Suppressor macrophage treated with lipopolysaccharide for 1 hour (primary cell): ENCODE measurements at regions not wholly inside any gene's neighbourhood (a gene's known extent, or its start where the extent isn't known, plus 50 kb on each side); places are given as distances from the start of the nearest gene placed in this dataset.
A peak's percentile ranks its signal among the peaks of the same experiment; 100 is the strongest.

Experiments
- DNase-seq, 3 donors: peaks; one replicate each; pipeline ENCODE4 v3.0.0-alpha.2; 2020 to 2022

DNA sequence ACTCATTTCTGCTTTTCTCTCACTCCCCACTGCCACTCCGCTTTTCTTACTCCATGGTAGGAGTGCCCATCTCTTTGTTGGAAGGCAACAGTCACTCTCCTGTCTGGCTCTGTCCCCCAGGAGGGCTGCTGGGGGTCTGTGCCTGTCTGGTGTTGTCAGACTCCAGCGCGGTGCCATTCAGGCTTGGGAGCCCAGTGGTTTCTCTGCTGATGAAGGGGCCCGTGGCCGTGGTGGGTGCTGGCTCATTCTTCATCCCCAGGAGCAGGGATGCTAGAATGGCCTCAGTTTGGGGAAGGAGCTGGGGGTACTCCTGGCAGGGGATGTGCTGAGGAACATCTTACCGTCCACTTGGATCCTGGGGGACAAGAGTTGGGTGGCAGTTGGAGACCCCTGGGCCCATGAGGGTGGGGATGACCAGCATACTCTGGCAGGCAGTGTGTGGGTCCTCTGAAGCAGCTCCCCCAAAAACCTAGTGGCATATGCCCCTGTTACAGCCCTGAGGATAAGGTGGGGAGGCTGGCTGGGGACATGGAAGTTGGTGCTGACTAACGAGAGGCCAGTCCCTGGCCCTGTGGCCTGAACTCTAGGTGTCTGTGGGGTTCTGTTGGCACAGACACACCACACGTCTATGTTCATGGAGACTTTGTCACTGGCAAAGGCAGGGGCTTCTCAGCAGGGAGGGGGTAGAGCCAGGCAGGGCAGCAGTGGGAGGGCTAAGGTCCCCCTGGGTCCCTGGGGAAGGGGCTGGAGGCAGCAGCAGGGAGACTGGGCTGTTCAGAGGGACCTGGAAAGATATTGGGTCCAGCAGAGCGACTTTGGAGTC, 102.8 kb upstream of the RET start:
- no peak for DNase-seq

DNA sequence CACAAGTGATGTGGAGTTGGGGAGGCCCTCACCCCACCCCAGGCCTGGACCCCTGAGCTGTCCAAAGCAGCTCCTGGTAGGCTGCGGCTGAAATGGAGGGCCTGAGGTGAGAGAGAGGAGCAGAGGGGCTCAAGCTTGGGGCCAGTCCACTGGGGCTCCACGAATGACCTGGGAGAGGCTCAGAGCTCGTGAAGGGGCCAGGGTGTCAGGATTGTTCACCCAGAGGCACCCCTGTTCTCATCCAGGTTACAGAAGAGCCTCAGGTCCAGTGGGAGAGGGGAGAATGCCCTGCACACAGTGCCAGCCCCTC, 102.2 kb upstream of the RET start:
- no peak for DNase-seq

DNA sequence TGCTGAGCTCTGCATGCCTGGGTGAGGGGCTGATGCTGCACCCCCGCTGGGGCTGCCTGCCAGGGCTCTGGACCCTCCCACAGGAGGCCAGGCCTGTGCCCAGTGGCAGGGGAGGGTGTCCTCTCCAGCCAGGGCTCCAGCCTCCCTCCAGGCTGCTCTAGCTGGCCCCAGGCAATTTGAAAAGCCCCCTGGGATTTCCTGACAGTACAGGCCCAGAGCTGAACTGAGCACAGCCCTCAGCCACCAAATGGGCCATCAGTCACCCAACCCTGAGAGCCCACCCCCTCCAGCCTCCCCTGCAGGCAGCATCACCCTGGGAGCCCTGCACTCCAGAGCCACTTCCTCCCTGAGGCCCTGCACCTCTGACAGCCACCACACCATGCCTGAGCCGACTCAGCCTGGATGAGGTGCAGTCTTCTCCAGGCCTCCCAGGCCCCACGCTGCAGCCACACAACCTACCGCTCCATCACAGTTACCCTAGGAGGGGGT, 101.8 kb upstream of the RET start:
- DNase-seq: no peak

DNA sequence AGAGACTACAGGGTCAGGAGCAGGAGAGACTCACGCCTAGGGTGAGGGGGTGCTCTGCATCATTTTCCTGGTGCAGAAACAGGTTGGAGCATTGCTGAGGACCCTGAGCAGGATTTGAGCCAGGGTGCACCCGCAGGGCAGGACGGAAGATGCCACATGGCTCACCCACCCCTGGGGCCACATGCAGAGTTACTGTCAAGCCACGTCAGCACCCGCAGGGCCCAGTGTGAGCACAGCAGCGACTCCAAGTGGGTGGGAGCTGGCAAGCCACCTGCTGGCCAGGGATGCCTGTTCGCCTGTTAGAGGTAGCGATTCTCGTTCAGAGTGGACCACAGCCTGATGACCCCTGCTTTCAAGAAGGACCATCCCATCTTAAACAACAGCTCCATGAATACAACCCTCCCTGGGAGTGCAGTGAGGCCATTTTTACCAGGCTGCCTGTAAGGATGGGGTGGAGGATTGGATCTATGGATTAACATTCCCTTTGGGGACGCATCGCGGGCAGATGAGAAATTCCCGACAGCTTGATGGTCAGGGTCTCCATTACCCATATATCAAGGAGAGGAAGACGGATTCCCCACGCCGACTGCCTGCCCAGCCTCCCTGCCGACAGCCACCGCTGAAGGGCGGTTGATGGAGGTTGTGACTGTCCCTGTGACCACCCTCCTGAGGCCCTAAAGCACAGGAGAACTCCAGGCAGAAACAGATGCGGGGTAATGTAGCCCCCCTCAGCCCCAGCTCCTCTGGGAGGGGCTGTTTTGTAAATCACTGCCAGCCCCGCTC, 101.1 kb upstream of the RET start:
- no peak for DNase-seq

DNA sequence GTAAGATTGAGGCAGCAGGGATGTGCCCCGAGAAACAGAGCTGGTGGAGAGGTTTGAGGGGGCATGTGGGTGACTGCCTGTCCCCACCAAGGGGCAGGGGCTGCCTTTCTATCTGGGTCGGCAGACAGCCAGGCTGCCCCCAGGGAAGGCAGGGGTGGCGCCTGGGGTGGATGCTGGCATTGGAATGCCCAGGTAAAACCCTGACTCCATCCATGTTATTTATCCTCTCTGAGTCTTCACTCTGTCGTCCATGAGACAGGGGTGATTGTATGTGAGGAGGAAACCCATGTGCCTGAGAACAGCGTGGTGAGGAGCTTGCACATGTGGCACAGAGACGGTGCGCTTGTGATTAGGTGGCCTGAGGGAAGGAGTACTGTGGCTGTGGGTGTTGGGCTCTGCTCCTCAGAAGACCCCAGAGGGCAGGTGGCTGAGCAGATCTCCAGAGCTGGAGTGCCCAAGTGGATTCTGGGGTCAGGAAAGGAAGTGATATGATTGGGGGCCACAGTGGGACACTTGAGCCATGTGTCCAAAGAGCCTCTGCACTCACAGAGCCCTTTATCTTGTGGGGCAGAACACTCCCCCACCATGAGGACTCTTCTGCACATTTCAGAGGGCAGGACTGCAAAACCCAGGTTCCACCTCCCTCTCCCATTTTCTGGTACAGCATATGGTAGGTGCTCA, 100.4 kb upstream of the RET start:
- DNase-seq: no peak

DNA sequence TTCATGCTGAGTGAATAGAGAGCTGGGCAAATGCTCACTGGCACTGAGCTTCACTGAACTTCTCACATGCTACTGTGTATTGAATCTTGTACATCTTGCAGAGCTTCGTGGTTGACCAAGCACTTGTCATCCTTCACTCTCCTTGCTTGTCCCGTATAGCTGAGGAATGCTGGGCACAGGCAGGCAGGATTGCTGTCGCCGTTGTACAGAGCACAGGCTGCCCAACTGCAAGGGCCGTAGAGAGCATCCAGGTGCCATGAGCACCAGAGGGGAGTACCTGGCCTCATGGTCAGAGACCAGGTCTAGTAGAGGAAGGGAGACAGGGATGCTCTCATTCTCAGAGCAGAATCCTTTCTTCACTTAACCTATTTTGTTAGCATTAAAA, 99.8 kb upstream of the RET start:
- DNase-seq: no peak

DNA sequence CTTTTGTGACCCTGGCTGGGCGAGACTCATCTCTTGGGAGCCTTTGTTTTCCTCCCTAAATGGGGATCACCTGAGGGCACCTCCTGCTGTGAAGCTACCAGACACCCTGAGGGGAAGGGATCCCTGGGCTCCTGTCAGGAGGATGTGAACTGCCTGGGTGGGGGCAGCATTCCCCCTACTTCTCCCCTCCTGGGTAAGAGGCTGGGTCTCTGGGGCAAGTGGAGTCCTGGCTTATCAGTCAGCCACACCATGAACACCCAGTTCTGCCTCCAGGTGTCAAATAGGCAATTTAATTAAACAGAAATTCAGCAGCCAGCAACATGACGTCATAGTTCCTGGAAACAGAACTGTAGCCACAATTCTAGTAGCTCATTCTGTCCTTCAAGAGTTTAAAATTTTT, 97.7 kb upstream of the RET start:
- no peak for DNase-seq

DNA sequence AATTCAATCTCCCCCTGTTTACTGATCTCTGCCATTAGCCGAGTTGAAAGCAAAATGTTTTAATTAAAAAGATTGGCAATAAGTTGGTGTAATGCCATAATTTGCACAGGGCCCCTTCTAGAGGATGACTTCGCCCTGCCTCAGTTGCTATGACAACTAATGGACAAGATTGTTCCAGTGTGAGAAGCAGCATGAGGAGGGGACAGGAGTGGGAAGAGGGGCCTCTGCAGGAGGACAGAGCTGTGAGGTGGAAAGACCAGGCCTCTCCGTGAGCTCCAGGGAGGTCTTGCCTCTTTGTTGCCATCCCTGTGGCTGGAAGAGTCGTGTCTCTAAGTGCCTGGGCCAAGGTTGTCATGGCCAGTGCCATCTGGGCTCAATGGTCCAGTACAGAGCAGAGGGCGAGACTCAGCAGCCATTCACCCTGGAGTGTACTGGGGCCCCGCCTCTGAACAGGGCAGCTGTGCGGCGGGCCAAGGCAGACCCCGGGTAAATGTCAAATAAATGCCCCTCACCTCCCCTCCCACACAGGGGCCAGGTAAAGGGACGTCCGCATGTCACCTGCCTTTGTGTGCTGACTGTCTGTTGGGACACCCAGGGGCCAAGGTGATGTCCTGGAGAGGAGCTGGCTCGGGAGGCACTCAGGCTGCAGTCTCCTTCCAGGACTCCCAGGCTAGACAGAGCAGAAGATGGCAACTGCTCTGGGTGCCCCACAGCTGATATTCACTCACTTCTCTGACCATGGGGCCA, 97.0 kb upstream of the RET start:
- DNase-seq: no peak

DNA sequence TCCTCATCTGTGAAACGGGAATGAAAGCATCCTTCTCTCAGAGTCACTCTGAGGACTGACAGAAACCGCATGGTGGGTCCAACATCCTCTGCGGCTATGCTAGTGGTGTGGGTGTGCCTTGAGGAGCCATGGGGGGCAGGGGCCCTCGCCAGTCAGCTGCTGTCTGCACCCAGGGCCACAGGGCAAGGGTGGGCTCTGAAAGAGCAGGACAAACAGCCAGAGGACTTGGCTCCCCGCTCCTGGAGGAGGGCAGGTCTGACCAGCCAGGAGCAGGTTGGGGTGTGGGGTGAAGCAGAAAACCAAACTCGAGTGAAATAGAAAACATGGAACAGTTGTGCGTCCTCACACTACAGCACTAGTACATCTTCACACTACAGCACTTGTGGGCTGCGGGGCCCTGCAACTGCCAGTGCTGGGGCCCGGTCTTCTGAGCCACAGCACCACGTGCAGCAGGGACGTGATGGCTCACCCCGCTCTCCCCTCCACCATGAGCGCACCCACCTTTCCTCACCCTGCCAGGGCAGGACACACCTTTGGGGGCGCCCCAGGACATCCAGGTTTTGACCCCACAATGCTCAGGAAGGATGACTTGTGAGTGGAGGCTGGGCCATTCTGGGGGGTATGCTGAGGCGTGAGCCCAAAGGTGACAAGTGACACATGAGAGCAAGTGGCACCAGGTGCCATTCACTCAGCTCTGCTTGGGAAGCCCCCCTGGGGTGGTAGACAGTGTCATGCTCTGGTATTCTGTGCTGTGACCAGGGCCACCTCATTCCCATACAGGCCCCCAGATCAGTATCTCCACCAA, 96.1 kb upstream of the RET start:
- no peak for DNase-seq

DNA sequence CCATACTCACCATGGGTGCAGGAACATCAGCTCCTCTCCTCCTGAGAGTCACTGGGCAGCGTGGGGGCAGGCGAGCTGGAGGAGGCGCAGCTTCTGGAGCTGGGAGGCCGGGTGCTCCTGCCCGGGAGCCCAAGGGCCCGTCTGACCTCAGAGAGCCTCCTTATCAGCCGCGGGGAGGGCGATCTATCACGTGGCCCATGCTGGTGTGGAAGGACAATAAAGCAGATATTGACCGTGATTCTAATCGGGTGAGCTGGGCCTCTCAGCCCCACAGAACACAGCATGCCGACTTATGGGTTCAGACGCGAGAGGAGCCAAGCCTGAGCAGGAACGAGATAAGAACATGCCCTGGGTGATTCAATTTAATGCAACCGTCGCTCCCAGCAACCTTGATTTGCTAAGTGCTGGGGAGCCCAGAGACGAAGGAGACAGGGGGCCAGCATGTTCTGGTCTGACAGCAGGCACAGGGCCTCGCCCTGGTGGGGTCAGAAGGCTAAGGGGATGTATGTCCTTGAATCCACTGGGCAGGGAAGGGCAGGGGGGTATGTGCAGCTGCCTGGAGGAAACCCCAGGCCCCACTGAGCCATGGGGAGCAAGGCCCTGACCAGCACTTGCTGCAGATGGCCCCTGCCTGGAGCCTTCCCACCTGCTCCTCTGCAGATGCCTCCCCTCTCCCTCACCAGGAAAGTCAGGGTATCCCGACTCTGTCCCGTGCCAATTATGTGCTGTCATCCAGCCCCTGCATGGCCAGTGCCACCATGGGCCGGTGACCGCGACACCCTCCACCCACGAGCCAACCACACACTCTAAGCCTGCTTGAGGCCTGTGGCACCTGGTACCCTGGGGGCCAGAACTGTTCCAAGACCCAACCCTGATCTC, 95.3 kb upstream of the RET start:
- DNase-seq: no peak

DNA sequence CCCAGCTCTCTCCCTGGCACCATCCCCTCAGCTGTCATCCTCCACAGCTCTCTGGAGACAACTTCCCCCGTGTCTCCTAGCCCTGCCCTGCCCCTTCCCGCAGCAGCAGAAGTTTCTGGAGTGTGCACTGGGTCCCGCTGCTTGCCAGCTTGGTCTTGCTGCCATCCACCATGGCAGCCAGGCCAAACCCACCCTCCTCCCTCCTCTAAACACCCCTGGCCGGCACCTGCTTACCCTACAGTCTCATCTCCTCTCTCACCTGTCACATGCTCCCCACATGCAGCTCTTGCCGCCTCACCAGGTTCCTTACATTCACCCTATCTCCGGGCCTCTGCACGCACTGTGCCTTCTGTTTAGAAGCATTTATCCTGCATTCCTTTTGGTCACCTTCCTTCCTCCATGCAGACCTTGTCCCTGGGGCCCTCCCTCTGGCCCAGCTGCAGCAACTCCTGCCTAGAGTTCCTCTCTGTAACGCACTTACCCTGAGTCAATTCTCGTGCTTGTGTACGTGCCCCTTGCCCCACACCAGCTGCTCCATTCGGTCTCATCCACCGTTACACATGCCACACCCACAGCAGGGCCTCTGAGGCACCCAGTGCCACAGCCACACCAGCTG, 93.9 kb upstream of the RET start:
- DNase-seq: no peak

DNA sequence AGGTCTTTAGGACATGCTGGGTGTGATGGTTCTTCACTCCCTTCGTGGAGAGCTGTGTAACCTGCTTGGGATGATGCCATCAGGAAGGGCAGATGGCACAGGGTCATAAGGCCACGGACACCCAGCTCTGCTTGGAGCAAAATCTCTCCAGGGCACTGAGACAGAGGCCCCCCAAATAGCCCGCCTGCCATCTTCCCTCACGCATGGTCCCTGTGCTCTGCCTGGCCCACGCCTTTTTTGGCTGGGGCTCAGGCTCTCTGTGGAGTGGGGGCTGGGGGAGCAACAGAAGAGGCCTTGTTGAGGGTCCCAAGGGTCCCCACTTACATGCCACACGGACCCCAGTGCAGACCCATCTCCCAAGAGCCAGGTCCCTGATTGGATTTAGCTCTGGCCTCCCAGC, 93.3 kb upstream of the RET start:
- DNase-seq: no peak

DNA sequence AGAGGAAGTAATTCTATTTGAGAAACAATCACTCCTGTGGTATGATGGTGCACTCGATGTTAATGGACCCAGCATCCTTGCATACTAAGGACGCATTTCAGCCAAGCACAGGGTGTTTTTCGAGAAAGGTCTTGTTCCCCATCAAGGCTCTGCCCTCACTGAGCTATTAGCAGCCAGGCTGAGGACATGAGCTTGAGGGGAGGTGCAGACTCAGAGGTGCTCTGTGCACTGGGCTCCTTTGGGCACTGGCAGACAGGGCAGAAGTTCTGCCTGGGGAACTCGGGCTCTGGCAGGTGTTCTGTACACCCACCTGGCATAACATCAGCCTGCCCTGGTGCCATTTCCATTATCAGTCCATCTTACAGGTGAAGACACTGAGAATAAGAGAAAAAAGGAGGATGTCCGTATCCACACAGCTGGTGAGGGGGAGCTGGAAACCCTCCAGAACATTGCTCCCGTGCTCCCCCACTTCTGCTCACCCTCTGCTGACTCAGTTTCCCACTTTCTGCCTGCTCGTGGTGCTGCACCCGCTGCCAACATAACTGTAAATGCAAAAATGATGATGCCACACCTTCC, 92.7 kb upstream of the RET start:
- no peak for DNase-seq

DNA sequence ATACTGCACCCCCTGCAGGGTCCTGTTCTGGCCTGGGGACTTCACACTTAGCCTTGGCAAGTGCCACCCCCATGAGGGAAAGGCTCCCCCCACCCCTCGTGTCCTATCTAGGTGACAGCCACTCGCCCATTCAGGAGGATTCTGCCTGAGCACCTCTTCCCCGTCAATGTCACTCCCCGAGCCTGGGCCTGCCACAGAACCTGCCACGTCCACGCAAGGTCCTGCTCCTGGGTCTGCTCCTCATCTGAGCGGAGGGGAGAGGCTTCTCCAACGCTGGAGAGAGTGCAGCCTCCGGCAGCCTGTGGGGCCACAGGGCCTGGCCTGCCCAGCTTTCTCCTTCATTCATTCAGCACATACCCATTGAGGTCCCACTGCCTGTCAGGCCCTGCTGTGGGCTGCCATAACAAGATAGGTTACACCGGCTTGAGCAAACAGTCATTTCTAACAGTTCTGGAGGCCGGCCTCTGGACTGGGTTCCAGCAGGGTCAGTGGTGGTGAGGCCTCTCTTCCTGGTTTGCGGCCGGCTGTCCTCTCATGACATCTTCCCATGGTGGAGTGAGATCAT, 92.0 kb upstream of the RET start:
- DNase-seq: no peak

DNA sequence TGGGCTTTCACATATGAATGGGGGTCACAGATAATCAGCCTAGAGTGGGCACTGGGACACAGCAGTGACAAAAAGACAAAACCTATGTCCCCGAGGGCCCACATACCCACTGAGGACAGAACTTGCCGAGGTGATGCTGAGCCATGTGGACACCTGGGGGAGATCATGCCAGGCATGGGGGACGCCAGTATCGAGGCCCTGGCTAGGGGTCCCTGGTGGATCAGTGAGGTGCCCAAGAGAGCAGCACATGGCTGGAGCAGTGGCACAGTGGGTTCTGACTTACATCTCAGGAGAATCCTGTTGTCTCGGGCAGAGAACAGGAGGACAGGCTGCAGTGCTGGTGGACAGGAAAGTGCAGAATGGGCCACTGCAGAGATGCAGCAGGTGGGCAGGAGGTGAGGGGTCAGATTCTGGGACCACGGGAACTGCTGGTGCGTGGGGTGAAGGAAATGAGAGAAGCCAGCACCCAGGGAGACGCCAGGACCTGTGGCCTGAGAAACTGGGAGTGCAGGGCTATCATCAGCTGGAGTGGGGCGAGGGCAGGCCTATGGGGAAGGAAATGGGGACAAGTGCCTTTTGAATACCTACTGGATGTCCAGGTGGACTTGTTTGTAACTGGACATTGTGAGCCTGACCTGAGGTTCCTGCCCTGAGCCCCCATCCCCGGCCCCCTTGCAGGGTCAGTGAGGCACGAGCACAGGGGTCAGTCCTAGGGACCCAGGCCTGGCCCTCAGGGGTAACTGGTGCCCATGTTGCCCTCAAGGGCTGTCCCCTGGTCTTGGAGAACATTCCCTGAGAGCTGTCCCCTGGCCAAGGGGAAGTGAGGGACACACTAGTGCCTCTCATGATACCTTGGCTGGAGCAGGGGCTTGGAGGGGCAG, 91.2 kb upstream of the RET start:
- DNase-seq: no peak

DNA sequence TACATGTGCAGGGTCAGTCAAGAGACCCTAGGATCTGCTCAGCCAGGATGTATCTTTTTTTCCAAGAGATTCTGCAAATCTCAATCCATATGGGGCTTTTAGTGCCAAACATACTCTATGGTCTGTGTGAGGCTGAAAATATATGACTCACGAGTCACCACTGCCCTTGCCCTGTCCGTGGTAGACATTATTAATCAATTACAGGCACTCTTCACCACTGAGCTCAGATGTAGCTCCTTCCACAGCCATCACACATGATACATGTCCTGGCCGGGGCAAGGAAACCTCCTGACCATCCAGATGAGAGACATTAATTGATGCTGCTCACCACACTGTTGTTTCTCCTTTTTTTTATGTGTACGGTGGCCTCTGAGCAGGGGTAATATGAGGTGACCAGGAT, 90.2 kb upstream of the RET start:
- peak; percentile 20 to 39 (median 24) for DNase-seq

DNA sequence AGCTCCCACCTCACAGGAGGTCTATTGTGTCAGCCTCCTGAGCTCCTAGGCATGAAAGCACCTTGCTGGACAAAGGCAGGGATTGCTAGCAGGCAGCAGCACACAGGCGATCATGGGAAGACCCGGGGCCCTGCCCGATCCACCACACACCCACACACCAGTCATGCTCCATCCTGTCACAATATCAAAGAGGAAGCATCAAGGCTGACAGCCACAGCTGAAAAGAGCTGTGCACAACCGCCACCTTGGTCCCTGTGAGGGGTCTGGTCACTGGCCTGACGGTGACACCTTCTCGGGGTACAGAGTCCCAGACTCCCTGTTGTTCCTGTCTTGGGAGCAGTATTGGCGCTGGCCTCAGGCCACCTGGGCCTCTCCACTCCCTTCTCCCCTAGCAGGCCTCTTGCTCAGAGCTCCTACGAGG, 89.7 kb upstream of the RET start:
- peak; percentile 82 to 89 (median 87) for DNase-seq

DNA sequence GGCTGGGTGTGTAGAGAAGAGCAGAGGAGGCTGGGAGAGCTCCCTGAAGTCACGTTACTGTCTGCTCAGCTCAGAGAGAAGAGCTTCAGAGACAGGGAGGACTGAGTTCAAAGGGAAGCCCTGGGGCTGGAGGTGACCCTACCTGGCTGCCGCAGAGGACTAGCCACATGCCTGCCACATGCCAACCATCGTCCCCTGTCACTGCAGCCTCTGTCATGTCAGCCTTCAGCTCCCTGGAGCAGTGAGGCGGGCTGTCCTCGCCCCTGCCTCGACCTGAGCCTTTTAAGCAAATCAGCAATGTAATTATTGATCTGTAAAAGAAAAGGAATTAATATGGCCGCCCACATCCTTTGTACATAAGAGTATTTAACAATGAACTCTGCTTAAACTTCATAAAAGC, 89.3 kb upstream of the RET start:
- no peak for DNase-seq

DNA sequence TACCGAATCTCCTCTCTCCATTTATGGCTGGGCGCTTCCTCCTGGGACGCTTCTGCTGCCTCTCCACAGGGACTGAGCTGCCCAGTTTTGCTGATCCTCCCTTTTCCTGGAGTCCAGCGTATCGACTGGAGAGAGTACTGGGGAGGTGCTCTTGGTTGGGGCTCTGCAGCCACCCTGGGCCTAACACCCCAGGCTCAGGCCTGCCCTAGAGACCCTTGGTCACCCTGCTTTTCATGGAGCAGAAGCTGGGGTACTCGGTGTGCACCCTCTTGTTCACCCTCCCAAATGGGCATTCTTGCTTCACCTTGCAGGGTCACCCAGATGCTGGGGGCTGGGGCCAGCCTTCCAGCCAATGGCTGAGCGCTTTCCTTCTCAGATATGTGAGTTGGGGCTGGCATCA, 88.8 kb upstream of the RET start:
- no peak for DNase-seq
